OCI-LY1 (cell line): ENCODE measurements at regions not wholly inside any gene's neighbourhood (a gene's known extent, or its start where the extent isn't known, plus 50 kb on each side); places are given as distances from the start of the nearest gene placed in this dataset.

ENCODE experiments used
- H2AFZ ChIP-seq: fragments of 200-600 bp; sonication (generic), shearing (Covaris generic); 2 replicates; pipeline ENCODE4 v1.6.0; 2014; ENCODE audit warnings: antibody characterized with exemption, mild to moderate bottlenecking, low read length
- H3F3A ChIP-seq: fragments of 200-600 bp; sonication (generic), shearing (Covaris generic); 2 replicates; pipeline ENCODE4 v1.6.0; 2014; ENCODE audit warnings: mild to moderate bottlenecking, antibody characterized with exemption, low read length, moderate library complexity; ENCODE audit not compliant: insufficient read depth
- H3K27ac ChIP-seq: fragments of 200-600 bp; sonication (generic); 2 replicates; pipeline ENCODE4 v1.5.1; 2014; ENCODE audit warnings: low read length, mixed run types, mild to moderate bottlenecking, low read depth; ENCODE audit not compliant: poor library complexity, severe bottlenecking
- H3K27me3 ChIP-seq: fragments of 200-600 bp; sonication (generic); 2 replicates; pipeline ENCODE4 v1.6.0; 2014; ENCODE audit warnings: antibody characterized with exemption, mild to moderate bottlenecking, low read length, moderate library complexity; ENCODE audit not compliant: insufficient read depth
- H3K36me3 ChIP-seq: fragments of 200-600 bp; sonication (generic); 2 replicates; pipeline ENCODE4 v1.6.1; 2014; ENCODE audit warnings: mild to moderate bottlenecking, antibody characterized with exemption, low read length, moderate library complexity, mixed read lengths; ENCODE audit not compliant: insufficient read depth
- H3K4me1 ChIP-seq: fragments of 200-600 bp; sonication (generic); 2 replicates; pipeline ENCODE4 v1.5.1; 2014; ENCODE audit warnings: mild to moderate bottlenecking, low read length, moderate library complexity; ENCODE audit not compliant: insufficient read depth, severe bottlenecking
- H3K4me2 ChIP-seq: fragments of 200-600 bp; sonication (generic), shearing (Covaris generic); 2 replicates; pipeline ENCODE4 v1.6.1; 2014; ENCODE audit warnings: low read length
- H3K4me3 ChIP-seq: fragments of 200-600 bp; sonication (generic); 2 replicates; pipeline ENCODE4 v1.5.1; 2014; ENCODE audit warnings: low read length, low read depth, mild to moderate bottlenecking, mixed read lengths; ENCODE audit not compliant: poor library complexity, severe bottlenecking
- H3K79me2 ChIP-seq: fragments of 200-600 bp; shearing (Covaris generic); 2 replicates; pipeline ENCODE4 v1.6.1; 2016; ENCODE audit warnings: mixed run types, low read length, mixed read lengths; ENCODE audit not compliant: insufficient read depth
- H3K9ac ChIP-seq: fragments of 200-600 bp; sonication (generic), shearing (Covaris generic); 2 replicates; pipeline ENCODE4 v1.6.1; 2014; ENCODE audit warnings: mild to moderate bottlenecking, low read length, mixed read lengths
- H3K9me2 ChIP-seq: fragments of 200-600 bp; sonication (generic), shearing (Covaris generic); 2 replicates; pipeline ENCODE4 v1.6.1; 2014; ENCODE audit warnings: low read depth, mild to moderate bottlenecking, low read length, mixed read lengths
- H3K9me3 ChIP-seq: fragments of 200-600 bp; shearing (Covaris generic); 2 replicates; pipeline ENCODE4 v1.6.1; 2014; ENCODE audit warnings: low read length, mixed read lengths
- H4K20me1 ChIP-seq: fragments of 200-600 bp; sonication (generic), shearing (Covaris generic); 2 replicates; pipeline ENCODE4 v1.6.0; 2016; ENCODE audit warnings: mild to moderate bottlenecking, low read length; ENCODE audit not compliant: insufficient read depth
- CTCF ChIP-seq: fragments of 200-600 bp; sonication (generic), shearing (Covaris generic); IDR thresholded peaks from 2 replicates; pipeline ENCODE4 v1.5.1; 2017; ENCODE audit warnings: mild to moderate bottlenecking, antibody characterized with exemption, low read length, moderate library complexity, mixed read lengths
- EZH2 ChIP-seq: fragments of 200-600 bp; sonication (generic), shearing (Covaris generic); IDR thresholded peaks from 2 replicates; pipeline ENCODE4 v1.8.0; 2017; ENCODE audit warnings: borderline replicate concordance, mixed run types, mild to moderate bottlenecking, antibody characterized with exemption, low read length, moderate library complexity, mixed read lengths

DNA sequence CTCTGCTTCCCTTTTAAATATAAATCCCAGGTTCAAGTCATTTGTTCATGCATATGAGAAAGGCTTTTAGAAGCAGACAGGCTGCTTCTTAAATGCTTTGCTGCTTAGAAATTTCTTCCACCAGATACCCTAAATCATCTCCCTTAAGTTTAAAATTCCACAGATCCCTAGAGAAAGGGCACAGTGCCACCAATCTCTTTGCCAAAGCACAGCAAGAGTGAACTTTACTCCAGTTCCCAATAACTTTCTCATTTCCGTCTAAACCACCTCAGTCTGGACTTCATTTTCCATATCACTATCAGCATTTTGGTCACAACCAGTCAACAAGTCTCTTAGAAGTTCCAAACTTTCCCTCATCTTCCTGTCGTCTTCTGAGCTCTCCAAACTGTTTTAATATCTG is 679.8 kb upstream of the FTMT start:
- no peaks in the 10 kb centered on the region for H3F3A ChIP-seq
- no peak overlapping the region for H3K4me2 ChIP-seq
- H3K9me2 ChIP-seq = no peaks in the 10 kb centered on the region
- H3K9me3 ChIP-seq = no peaks in the 10 kb centered on the region
- no peaks in the 10 kb centered on the region for H3K4me1 ChIP-seq
- no peaks in the 10 kb centered on the region for H3K36me3 ChIP-seq
- no peak overlapping the region for H3K4me3 ChIP-seq
- no peaks in the 10 kb centered on the region for H3K79me2 ChIP-seq
- no peak overlapping the region for H2AFZ ChIP-seq
- H3K27me3 ChIP-seq = no peaks in the 10 kb centered on the region
- no peak for TF ChIP-seq EZH2
- no peak for TF ChIP-seq CTCF
- H3K9ac ChIP-seq = no peak overlapping the region
- no peak overlapping the region for H3K27ac ChIP-seq
- H4K20me1 ChIP-seq = no peaks in the 10 kb centered on the region

DNA sequence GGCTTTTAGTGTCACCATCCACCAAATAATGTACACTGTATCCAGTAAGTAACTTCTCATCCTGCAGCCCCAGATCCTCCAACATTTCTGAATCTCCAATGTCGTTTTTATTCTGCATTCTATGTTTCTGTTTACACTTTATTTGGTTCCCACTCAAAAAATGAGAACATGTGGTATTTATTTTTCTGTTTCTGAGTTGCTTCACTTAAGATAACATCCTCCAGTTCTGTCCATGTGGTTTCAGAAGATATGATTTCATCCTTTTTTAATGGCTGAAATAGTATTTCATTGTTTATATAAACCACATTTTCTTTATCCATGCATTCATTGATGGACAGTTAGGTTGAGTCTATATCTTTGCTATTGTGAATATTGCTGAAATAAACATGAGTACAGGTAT is 677.3 kb upstream of the FTMT start:
- H3K9me3 ChIP-seq = no peaks in the 10 kb centered on the region
- no peak overlapping the region for H3K27ac ChIP-seq
- H3K36me3 ChIP-seq = no peaks in the 10 kb centered on the region
- no peaks in the 10 kb centered on the region for H3F3A ChIP-seq
- no peak overlapping the region for H3K4me2 ChIP-seq
- H3K4me1 ChIP-seq = no peaks in the 10 kb centered on the region
- no peak for TF ChIP-seq EZH2
- no peak for TF ChIP-seq CTCF
- H3K9me2 ChIP-seq = no peaks in the 10 kb centered on the region
- H3K4me3 ChIP-seq = no peak overlapping the region
- H3K27me3 ChIP-seq = no peaks in the 10 kb centered on the region
- no peaks in the 10 kb centered on the region for H3K79me2 ChIP-seq
- H3K9ac ChIP-seq = no peak overlapping the region
- no peak overlapping the region for H2AFZ ChIP-seq
- no peaks in the 10 kb centered on the region for H4K20me1 ChIP-seq

- TF ChIP-seq EZH2 (no peak), CTCF (no peak)
- no peaks in the 10 kb centered on the region for H3K79me2 ChIP-seq
- H3K9me2 ChIP-seq = no peaks in the 10 kb centered on the region
- H3K36me3 ChIP-seq = no peaks in the 10 kb centered on the region
- H3K27ac ChIP-seq = no peak overlapping the region
- no peaks in the 10 kb centered on the region for H4K20me1 ChIP-seq
- no peaks in the 10 kb centered on the region for H3F3A ChIP-seq
- no peaks in the 10 kb centered on the region for H3K9me3 ChIP-seq
- H3K4me3 ChIP-seq = no peak overlapping the region
- H3K27me3 ChIP-seq = no peaks in the 10 kb centered on the region
- H3K4me1 ChIP-seq = no peaks in the 10 kb centered on the region
- no peak overlapping the region for H3K9ac ChIP-seq
- H2AFZ ChIP-seq = no peak overlapping the region
- no peak overlapping the region for H3K4me2 ChIP-seq
These were observed 675.7 kb upstream of the FTMT start for GRCh38 chr5:121175986-121176385.
